ENCODE measurements at regions not wholly inside any gene's neighbourhood (a gene's known extent, or its start where the extent isn't known, plus 50 kb on each side); places are given as distances from the start of the nearest gene placed in this dataset.

DNA sequence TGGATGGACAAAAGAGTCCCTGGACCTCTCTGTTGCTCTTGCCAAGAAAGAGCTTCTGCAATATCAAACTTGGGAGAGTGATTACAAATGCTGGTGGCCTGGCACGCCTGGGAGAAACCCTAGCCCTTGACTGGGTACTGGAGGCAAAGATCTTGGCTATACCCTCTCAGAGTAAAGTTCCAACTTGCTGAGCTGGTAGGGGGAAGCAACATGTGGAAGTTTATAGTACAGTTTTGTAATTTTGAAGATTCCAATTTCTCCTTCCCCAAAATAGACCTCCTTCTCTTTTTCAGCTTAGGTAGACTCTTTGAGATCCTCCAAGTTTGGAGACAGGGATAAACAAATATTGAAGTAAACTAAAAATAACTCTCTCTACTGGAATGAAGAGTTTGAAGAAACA, 645.3 kb downstream of the NR4A2 start:
- ATAC-seq (no peak), DNase-seq (ENCODE audit: low spot score) (no peak)
- Histone ChIP-seq H3K36me3 (ENCODE audit: insufficient read depth) (no peaks in the 10 kb centered on the region), H3K79me2 (replicated peaks; ENCODE audit: insufficient read depth) (no peaks in the 10 kb centered on the region), H3K4me3 (no peak overlapping the region), H3K27me3 (ENCODE audit: insufficient read depth) (no peaks in the 10 kb centered on the region), H3K4me2 (no peak overlapping the region), H3K9me2 (ENCODE audit: insufficient read depth) (no peaks in the 10 kb centered on the region), H3K27ac (ENCODE audit: low read depth) (no peak overlapping the region), H3K4me1 (ENCODE audit: insufficient read depth) (no peaks in the 10 kb centered on the region), H3F3A (replicated peaks; ENCODE audit: low read depth) (no peaks in the 10 kb centered on the region), H4K20me1 (replicated peaks; ENCODE audit: insufficient read depth) (no peaks in the 10 kb centered on the region), H2AFZ (no peak overlapping the region)
- H3K4me3 Mint-ChIP-seq: no peak overlapping the region
- no peak for TF ChIP-seq JUNB (IDR thresholded peaks at IDR 0.05; ENCODE audit: unreplicated experiment)
- TF ChIP-seq ZNF331 (CRISPR knock-in tag; IDR thresholded peaks at IDR 0.05; ENCODE audit: low read depth): no peak
- TF ChIP-seq CREB1 (CRISPR knock-in tag; IDR thresholded peaks at IDR 0.05; ENCODE audit: low read depth): no peak
- TF ChIP-seq, protein P1, sequence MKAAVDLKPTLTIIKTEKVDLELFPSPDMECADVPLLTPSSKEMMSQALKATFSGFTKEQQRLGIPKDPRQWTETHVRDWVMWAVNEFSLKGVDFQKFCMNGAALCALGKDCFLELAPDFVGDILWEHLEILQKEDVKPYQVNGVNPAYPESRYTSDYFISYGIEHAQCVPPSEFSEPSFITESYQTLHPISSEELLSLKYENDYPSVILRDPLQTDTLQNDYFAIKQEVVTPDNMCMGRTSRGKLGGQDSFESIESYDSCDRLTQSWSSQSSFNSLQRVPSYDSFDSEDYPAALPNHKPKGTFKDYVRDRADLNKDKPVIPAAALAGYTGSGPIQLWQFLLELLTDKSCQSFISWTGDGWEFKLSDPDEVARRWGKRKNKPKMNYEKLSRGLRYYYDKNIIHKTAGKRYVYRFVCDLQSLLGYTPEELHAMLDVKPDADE (IDR thresholded peaks at IDR 0.05): no peak
- no peak for TF ChIP-seq ZNF462 (CRISPR knock-in tag; IDR thresholded peaks at IDR 0.05)
- no peak for TF ChIP-seq EZH2 (IDR thresholded peaks at IDR 0.05; ENCODE audit: low read depth, unreplicated experiment)
- no peak for TF ChIP-seq ZNF114 (CRISPR knock-in tag; IDR thresholded peaks at IDR 0.05)
- TF ChIP-seq NANOG (IDR thresholded peaks at IDR 0.05; ENCODE audit: borderline replicate concordance): no peak
- no peak for TF ChIP-seq CTCF (conservative IDR thresholded peaks at IDR 0.05; ENCODE audit: low read depth in 2 of 2)
- TF ChIP-seq EZH2phosphoT487 (IDR thresholded peaks at IDR 0.05; ENCODE audit: unreplicated experiment): no peak
- TF ChIP-seq, protein P2, sequence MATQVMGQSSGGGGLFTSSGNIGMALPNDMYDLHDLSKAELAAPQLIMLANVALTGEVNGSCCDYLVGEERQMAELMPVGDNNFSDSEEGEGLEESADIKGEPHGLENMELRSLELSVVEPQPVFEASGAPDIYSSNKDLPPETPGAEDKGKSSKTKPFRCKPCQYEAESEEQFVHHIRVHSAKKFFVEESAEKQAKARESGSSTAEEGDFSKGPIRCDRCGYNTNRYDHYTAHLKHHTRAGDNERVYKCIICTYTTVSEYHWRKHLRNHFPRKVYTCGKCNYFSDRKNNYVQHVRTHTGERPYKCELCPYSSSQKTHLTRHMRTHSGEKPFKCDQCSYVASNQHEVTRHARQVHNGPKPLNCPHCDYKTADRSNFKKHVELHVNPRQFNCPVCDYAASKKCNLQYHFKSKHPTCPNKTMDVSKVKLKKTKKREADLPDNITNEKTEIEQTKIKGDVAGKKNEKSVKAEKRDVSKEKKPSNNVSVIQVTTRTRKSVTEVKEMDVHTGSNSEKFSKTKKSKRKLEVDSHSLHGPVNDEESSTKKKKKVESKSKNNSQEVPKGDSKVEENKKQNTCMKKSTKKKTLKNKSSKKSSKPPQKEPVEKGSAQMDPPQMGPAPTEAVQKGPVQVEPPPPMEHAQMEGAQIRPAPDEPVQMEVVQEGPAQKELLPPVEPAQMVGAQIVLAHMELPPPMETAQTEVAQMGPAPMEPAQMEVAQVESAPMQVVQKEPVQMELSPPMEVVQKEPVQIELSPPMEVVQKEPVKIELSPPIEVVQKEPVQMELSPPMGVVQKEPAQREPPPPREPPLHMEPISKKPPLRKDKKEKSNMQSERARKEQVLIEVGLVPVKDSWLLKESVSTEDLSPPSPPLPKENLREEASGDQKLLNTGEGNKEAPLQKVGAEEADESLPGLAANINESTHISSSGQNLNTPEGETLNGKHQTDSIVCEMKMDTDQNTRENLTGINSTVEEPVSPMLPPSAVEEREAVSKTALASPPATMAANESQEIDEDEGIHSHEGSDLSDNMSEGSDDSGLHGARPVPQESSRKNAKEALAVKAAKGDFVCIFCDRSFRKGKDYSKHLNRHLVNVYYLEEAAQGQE (IDR thresholded peaks at IDR 0.05; ENCODE audit: unreplicated experiment): no peak
- TF ChIP-seq STAT1 (IDR thresholded peaks at IDR 0.05; ENCODE audit: unreplicated experiment): no peak
- no peak for TF ChIP-seq POLR2AphosphoS5 (IDR thresholded peaks at IDR 0.05; ENCODE audit: low read depth)
- H3K9me3 Mint-ChIP-seq: no peaks in the 10 kb centered on the region
- no peaks in the 10 kb centered on the region for H3K27me3 Mint-ChIP-seq (ENCODE audit: insufficient read depth, low read depth, poor library complexity)
- no peaks in the 10 kb centered on the region for H3K4me1 Mint-ChIP-seq
- no peaks in the 10 kb centered on the region for H3K36me3 Mint-ChIP-seq (ENCODE audit: low read depth)
- H3K27ac Mint-ChIP-seq: no peak overlapping the region

All from GM23338 (cell line).